HL-60 (cell line): ENCODE measurements at regions not wholly inside any gene's neighbourhood (a gene's known extent, or its start where the extent isn't known, plus 50 kb on each side); places are given as distances from the start of the nearest gene placed in this dataset.

ENCODE experiments used
- DNase-seq, 2 experiments: peaks; one replicate each; pipeline ENCODE4 v3.0.0-alpha.2; 2010 to 2020; ENCODE audit warnings: low read depth in 1 of 2, low spot score in 1 of 2
- H3K27ac ChIP-seq: fragments of 250-450 bp; sonication (Bioruptor Pico); replicated peaks from 2 replicates; pipeline ENCODE4 v1.5.1; 2020; ENCODE audit warnings: mild to moderate bottlenecking, moderate library complexity
- H3K27me3 ChIP-seq: fragments of 250-450 bp; sonication (Bioruptor Pico); 2 replicates; pipeline ENCODE4 v1.5.1; 2021; ENCODE audit warnings: mild to moderate bottlenecking, moderate library complexity; ENCODE audit not compliant: insufficient read depth, poor library complexity, severe bottlenecking
- H3K4me3 ChIP-seq: replicated peaks from 2 replicates; pipeline ENCODE4 v1.5.1; 2011; ENCODE audit warnings: mild to moderate bottlenecking, control low read depth, low read length; ENCODE audit not compliant: insufficient read depth
- CTCF ChIP-seq: IDR thresholded peaks from one replicate; pipeline ENCODE4 v1.5.1; 2011; ENCODE audit warnings: low read length, control low read depth, inconsistent platforms; ENCODE audit not compliant: insufficient read depth
- GABPA ChIP-seq: IDR thresholded peaks from 2 replicates; pipeline ENCODE4 v1.6.1; 2012; ENCODE audit warnings: low read depth
- POLR2AphosphoS5 ChIP-seq: IDR thresholded peaks from 2 replicates; pipeline ENCODE4 v1.6.1; 2012; ENCODE audit warnings: low read depth
- REST ChIP-seq: IDR thresholded peaks from 2 replicates; pipeline ENCODE4 v1.6.1; 2012; ENCODE audit warnings: low read depth; ENCODE audit not compliant: insufficient replicate concordance
- SPI1 ChIP-seq: IDR thresholded peaks from 2 replicates; pipeline ENCODE4 v1.6.1; 2012; ENCODE audit warnings: low read depth, mild to moderate bottlenecking, borderline replicate concordance

- Histone ChIP-seq H3K4me3 (no peak overlapping the region), H3K27me3 (no peaks in the 10 kb centered on the region), H3K27ac (no peak overlapping the region)
- no peak for DNase-seq
- no peak for TF ChIP-seq POLR2AphosphoS5
- TF ChIP-seq CTCF: no peak
- TF ChIP-seq SPI1: no peak
- TF ChIP-seq GABPA: no peak
- no peak for TF ChIP-seq REST
Observed at GRCh38 chr3:187998611-187999010, 155.3 kb upstream of the LPP start.

- Histone ChIP-seq H3K4me3 (no peak overlapping the region), H3K27ac (no peak overlapping the region), H3K27me3 (no peaks in the 10 kb centered on the region)
- TF ChIP-seq CTCF (no peak), SPI1 (peak; percentile 37; the same call in 1 of the 2 replicates)
- DNase-seq: no peak
Observed at GRCh38 chr3:187999821-188000220, 154.1 kb upstream of the LPP start.

GRCh38 chr3:188000361-188000861 is 153.5 kb upstream of the LPP start:
- Histone ChIP-seq H3K27me3 (no peaks in the 10 kb centered on the region), H3K27ac (no peak overlapping the region), H3K4me3 (no peak overlapping the region)
- TF ChIP-seq SPI1 (no peak), GABPA (no peak), REST (no peak), CTCF (no peak), POLR2AphosphoS5 (no peak)
- DNase-seq: no peak

GRCh38 chr3:188001093-188001492 is 152.9 kb upstream of the LPP start:
- no peak for DNase-seq
- TF ChIP-seq SPI1 (no peak), GABPA (no peak), REST (no peak), CTCF (no peak), POLR2AphosphoS5 (no peak)
- no peak overlapping the region for H3K27ac ChIP-seq
- no peak overlapping the region for H3K4me3 ChIP-seq
- no peaks in the 10 kb centered on the region for H3K27me3 ChIP-seq
